SKM-1 (cell line): ENCODE measurements at regions not wholly inside any gene's neighbourhood (a gene's known extent, or its start where the extent isn't known, plus 50 kb on each side); places are given as distances from the start of the nearest gene placed in this dataset.
"Not testable (repeated sequence)": the region's sequence is repeated elsewhere in the genome, so short reads cannot be mapped to it uniquely, and the experiment has no call there.

Experiments used
- DNase-seq: peaks from one replicate; lab custom pipeline; 2025; ENCODE audit not compliant: unreplicated experiment; lab: John Stamatoyannopoulos, UW

GRCh38 chr2:47728551-47728950 lies 54.4 kb upstream of the MSH6 start:
- DNase-seq, result no peak

GRCh38 chr2:47727956-47728355 lies 55.0 kb upstream of the MSH6 start:
- no peak for DNase-seq

GRCh38 chr2:47726978-47727377 lies 56.0 kb upstream of the MSH6 start:
- DNase-seq, result not testable (repeated sequence)

GRCh38 chr2:47725808-47726207 lies 57.1 kb upstream of the MSH6 start:
- no peak for DNase-seq

- peak; percentile 67 for DNase-seq
Observed at GRCh38 chr2:47724221-47724981, 58.5 kb upstream of the MSH6 start.

- no peak for DNase-seq
Observed at GRCh38 chr2:47721296-47721695, 61.6 kb upstream of the MSH6 start.

GRCh38 chr2:47720559-47720958 lies 62.4 kb upstream of the MSH6 start:
- DNase-seq, result no peak

GRCh38 chr2:47720036-47720435 lies 62.9 kb upstream of the MSH6 start:
- no peak for DNase-seq

- DNase-seq, result no peak
Observed at GRCh38 chr2:47719099-47719498, 63.8 kb upstream of the MSH6 start.

GRCh38 chr2:47716307-47716706 lies 66.6 kb upstream of the MSH6 start:
- not testable (repeated sequence) for DNase-seq

GRCh38 chr2:47715552-47715951 lies 67.4 kb upstream of the MSH6 start:
- DNase-seq, result no peak

- no peak for DNase-seq
Observed at GRCh38 chr2:47708801-47709499, 74.0 kb upstream of the MSH6 start.

- DNase-seq, result no peak
Observed at GRCh38 chr2:47704287-47704686, 78.7 kb upstream of the MSH6 start.

GRCh38 chr2:47699533-47700215 lies 83.3 kb upstream of the MSH6 start:
- DNase-seq, result no peak

- not testable (repeated sequence) for DNase-seq
Observed at GRCh38 chr2:47698436-47698972, 84.4 kb upstream of the MSH6 start.

GRCh38 chr2:47697681-47698435 lies 85.1 kb upstream of the MSH6 start:
- DNase-seq, result not testable (repeated sequence)

GRCh38 chr2:47697000-47697601 lies 85.8 kb upstream of the MSH6 start:
- no peak for DNase-seq

- no peak for DNase-seq
Observed at GRCh38 chr2:47696478-47696831, 86.5 kb upstream of the MSH6 start.

- DNase-seq, result no peak
Observed at GRCh38 chr2:47695800-47696477, 87.0 kb upstream of the MSH6 start.

GRCh38 chr2:47694451-47694850 lies 88.5 kb upstream of the MSH6 start:
- not testable (repeated sequence) for DNase-seq
